Activated CD8-positive, alpha-beta memory T cell treated with anti-CD3 and anti-CD28 coated beads for 36 hours (primary cell): ENCODE measurements at regions not wholly inside any gene's neighbourhood (a gene's known extent, or its start where the extent isn't known, plus 50 kb on each side); places are given as distances from the start of the nearest gene placed in this dataset.
"Not testable (repeated sequence)": the region's sequence is repeated elsewhere in the genome, so short reads cannot be mapped to it uniquely, and the experiment has no call there.

Experiments used
- CTCF ChIA-PET: fragments of 350-600 bp; sonication (Branson Sonifier 250); formaldehyde crosslinking; loops from one replicate; lab custom pipeline; 2021; ENCODE audit warnings: antibody characterized with exemption; lab: Charles Lee
- POLR2A ChIA-PET: fragments of 350-600 bp; sonication (Branson Sonifier 250); formaldehyde crosslinking; loops from one replicate; lab custom pipeline; 2021; ENCODE audit warnings: antibody characterized with exemption; lab: Charles Lee

GRCh38 chr6:4635666-4636065 is 140.5 kb upstream of the CDYL start:
- ChIA-PET CTCF (no interaction called here), POLR2A (no interaction called here)

- ChIA-PET CTCF (no interaction called here), POLR2A (interaction anchor here (0.6 kb wide), 1 partner anchor 145 kb away, joined by 3 read pairs; no protein-coding TSS in a partner anchor)
Observed at GRCh38 chr6:4632421-4632820, 143.8 kb upstream of the CDYL start.

GRCh38 chr6:4629789-4630188 is 146.4 kb upstream of the CDYL start:
- CTCF ChIA-PET, POLR2A ChIA-PET: not testable (repeated sequence)

DNA sequence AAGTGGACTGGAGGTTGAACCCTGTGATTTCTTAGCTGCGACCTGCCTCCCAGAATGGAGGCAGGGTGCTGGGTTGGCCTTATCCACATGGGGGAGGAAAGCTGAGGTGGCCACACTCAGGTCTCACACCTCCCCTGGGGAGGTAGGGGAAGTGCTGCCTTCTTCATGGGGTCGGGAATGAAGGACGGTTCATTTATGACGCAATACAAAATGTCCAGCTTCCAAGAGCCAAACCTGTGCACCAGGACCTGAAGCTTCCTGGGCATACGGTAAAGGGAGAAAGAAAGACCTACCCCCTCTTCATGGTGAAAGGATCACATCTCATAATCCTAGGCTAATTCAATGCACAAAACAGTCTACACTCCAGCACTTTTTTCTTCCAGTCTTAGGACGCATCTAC is 150.6 kb upstream of the CDYL start:
- POLR2A ChIA-PET, result no interaction called here
- CTCF ChIA-PET, result interaction anchor here (1.1 kb wide), 1 partner anchor 20 kb away, joined by 3 read pairs; no protein-coding TSS in a partner anchor

DNA sequence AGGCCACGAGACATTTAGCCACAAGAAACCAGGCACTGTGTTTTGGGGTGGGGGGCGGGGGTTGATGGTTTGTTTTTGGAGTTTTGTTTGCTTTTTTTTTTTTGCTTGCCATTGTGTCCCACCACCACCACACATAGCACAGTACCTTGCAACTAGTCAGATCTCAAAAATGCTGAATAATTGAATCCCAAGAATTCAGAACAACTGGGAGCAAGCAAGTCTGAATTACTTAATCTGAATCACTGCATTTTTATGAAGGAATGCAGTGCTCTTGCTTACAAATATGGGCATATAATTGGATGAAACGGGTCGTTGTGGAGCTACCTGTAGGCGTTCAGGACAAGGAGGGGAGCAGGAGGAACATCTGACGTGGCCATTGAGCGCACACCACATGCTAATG is 151.5 kb upstream of the CDYL start:
- ChIA-PET CTCF (no interaction called here), POLR2A (no interaction called here)

- CTCF ChIA-PET, result no interaction called here
- POLR2A ChIA-PET, result no interaction called here
Observed at GRCh38 chr6:4620284-4621151, 155.7 kb upstream of the CDYL start.

DNA sequence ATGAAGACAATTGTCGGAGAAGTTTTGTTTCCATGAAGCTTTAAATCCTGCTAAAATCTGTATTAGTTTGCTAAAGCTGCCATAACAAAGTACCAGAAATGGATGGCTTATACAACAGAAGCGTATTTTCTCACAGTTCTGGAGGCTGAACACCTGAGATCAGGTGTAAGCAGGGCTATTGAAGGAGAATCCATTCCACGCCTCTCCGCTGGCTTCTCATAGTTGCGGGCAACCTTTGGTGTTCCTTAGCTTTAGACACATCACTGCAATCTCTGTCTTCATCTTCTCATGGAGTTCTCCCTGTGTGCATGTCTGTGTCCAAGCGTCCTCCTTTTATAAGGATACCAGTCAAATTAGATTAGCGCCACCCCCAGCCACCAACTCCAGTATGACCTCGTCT is 159.9 kb upstream of the CDYL start:
- CTCF ChIA-PET, result no interaction called here
- POLR2A ChIA-PET, result no interaction called here

DNA sequence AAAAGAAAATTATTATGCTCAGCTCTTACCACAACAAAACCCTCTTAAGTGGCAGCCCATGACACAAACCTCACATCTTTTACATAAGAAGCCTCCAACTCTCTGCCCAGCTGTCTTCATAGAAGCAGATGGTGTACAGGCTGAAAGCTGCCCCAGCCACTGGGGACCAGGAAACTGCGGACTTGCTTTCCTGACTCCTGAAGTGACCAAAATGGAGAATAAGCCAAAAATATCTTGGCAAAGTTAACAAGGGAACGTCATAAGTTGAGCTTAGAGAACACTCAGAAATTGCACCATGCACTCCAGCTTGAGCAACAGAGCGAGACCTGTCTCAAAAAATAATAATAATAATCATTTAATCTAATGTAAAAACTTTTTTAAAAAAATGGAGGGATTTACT is 160.3 kb upstream of the CDYL start:
- ChIA-PET POLR2A (no interaction called here), CTCF (no interaction called here)

DNA sequence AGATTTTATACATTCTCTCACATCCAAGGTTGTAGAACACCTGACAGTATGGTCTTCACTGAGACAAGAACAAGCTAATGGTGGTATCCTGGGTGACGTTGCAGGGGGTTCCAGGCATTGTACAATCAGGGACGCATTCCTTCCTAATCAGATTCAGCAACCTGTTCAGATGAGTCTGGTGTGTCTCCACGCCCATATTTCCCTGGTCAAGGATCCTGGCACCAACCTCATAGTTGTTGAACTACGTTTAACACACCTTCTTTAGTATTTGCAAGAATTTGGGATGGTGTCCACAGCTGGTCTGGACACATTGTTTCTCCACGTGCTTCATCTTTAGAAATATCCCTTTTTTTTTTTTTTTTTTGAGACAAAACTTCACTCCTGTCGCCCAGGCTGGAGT is 161.0 kb upstream of the CDYL start:
- ChIA-PET POLR2A (no interaction called here), CTCF (no interaction called here)

DNA sequence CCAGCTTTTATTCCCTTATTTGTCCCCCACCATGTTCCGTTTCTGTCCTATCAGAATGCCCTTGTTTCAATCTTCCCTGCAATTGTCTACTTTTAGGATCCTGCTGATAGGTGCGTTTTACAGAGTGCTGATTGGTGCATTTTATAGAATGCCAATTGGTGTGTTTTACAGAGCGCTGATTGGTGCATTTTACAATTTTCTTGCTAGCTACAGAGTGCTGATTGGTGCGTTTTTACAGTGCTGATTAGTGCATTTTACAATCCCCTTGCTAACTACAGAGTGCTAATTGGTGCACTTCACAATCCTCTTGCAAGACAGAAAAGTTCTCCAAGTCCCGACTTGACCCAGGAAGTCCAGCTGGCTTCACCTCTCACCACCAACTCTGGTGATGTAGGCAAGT is 161.6 kb upstream of the CDYL start:
- ChIA-PET POLR2A (no interaction called here), CTCF (no interaction called here)

GRCh38 chr6:4613795-4614194 is 162.4 kb upstream of the CDYL start:
- POLR2A ChIA-PET, result no interaction called here
- CTCF ChIA-PET, result no interaction called here

- ChIA-PET POLR2A (no interaction called here), CTCF (no interaction called here)
Observed at GRCh38 chr6:4613381-4613780, 162.8 kb upstream of the CDYL start.

DNA sequence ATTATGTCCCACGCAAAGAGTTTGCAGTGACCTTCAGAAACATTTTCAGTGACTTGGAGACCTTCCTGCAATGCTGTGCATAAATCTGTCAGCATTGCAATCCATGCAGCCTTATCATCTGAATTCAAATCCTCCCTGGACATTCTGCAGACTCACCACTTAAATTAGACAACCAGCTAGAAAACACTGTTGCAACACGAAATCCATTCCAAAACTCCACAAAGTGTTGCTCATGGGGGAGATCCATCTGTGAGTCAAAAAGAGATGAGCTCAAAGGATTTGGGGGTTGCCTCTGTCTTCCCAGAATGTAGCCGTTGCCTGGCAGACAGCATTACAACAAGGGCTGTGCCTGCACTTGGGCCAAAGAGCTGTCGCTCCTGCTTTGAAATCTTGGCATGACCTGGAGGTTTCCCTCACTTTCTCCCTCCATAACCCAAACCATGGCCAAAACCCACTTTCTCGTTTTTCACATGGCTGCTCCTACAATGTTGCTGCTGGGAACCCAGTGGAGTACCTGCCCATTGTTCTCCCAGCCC is 163.5 kb upstream of the CDYL start:
- POLR2A ChIA-PET, result no interaction called here
- CTCF ChIA-PET, result no interaction called here

DNA sequence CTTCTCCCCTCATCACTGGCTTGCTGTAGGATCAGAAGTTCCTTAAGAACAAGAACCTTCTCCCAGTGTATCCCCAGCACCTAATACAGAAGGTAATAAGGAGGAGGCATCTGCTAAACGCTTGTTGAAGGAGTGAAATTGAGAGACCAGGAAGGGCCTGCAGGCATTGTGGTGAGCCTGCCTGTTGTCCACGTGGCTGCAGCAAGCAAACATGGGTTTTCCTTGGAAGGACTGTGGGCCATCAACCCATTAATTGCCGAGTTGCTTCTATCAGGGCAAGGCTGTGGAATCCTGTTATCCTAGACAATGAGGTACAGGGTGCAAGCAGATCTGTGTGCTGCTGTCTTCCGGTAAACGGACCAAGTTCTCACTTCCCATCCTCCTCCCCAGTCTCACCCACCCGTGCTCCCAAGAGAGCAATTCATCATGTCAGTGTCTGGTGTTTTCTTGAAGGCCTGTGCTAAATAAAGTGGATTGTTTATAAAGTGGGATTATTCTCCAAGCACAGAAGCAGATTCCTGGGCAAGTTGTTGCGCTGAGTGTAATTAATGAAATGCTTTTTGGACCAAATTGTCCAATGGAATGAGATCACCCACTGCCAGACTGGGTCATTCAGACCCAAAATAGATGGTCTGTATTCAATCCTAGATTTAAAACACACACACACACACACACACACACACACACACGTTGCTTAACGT is 164.6 kb upstream of the CDYL start:
- CTCF ChIA-PET, result no interaction called here
- POLR2A ChIA-PET, result no interaction called here

- POLR2A ChIA-PET, result no interaction called here
- CTCF ChIA-PET, result no interaction called here
Observed at GRCh38 chr6:4610256-4610655, 165.9 kb upstream of the CDYL start.

- CTCF ChIA-PET, result interaction anchor here (0.6 kb wide), 1 partner anchor 63 kb away, joined by 3 read pairs; no protein-coding TSS in a partner anchor
Observed at GRCh38 chr6:4608361-4609115, 167.7 kb upstream of the CDYL start.

DNA sequence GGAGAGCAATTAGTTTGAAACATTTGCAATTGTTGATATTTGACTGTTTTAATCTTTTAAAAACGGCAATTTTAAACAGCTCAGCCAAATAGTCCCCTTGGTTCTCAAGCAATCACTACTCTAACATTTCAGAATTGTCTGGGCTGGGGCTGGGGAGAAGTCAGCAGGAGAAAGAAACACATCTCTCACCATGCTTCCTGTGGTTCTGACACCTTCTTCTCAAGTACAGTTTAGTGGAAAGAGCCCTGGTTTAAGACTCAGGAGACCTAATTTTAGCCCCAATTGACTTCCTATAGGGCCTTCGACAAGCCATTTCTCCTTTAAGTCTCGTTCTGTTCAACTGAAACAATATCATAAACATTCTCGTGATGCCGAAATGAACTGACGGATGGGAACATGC is 168.4 kb upstream of the CDYL start:
- POLR2A ChIA-PET, result no interaction called here
- CTCF ChIA-PET, result interaction anchor here (0.6 kb wide), 1 partner anchor 63 kb away, joined by 3 read pairs; no protein-coding TSS in a partner anchor

More at GRCh38 chr6:4608361-4609115, 167.7 kb upstream of the CDYL start:
- POLR2A ChIA-PET, result no interaction called here

DNA sequence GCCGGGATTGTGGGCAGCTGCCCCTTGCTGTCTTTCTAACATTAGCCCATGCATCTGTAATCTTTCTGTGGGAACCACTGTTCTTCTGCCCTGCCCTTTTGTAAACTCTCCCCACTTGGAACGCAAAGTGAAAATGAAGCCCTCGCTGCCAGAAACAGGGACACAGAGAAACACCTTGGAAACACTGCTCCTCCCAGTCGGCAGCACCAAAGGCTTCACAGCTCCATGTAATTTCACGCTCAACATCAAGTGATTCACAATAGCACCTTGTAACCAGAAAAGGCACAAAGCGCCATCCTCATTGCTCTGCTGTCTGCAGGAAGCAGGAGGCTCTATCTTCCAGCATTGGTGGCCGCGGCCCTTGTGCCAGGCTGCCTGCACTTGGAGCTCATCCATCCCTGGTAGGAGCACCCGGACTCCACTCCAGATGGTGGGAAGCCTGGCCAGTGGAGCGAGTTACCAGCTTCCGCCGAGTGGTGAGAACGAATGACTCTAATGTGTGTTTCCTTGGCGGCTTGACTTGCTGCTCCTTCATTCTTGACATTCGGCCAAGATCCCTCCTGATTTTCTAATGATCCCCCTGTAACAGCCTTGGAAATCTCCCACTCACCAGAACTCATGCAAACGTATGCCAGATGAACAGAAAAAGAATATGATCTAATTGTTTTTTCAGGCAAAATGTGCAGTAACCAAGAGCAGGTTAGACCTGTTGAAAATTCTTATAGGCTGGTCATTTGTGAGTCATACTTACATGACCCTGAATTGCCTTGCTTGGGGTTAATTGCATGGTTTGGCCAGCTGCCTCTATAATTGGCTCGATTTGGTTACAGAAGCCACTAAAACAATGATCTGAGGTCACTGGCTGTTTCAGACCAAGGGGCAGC is 169.1 kb upstream of the CDYL start:
- ChIA-PET CTCF (no interaction called here), POLR2A (no interaction called here)

DNA sequence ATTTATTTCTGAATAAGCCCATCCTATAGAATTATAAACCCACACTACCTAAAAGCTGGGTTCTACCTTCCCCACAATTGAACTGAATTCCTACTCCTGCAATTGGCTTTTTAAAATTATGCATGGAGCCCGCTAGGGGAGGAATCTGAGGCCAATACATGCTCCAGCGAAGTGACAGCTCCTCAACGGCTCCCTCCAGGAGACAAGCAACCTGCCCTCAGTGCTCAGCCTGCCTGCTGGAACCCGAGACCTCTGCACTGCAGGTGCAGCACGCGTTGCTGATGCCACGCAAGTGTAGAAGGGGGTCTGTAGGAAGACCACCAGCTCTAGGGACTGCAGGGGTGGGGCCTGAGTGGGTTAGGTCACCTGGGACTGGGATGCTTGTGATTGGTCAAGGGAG is 170.2 kb upstream of the CDYL start:
- POLR2A ChIA-PET, result no interaction called here
- CTCF ChIA-PET, result interaction anchor here (0.6 to 1.5 kb wide), 2 partner anchors 20 to 526 kb away, joined by 3 to 4 read pairs; no protein-coding TSS in a partner anchor
